ENCODE measurements at regions not wholly inside any gene's neighbourhood (a gene's known extent, or its start where the extent isn't known, plus 50 kb on each side); places are given as distances from the start of the nearest gene placed in this dataset.

DNA sequence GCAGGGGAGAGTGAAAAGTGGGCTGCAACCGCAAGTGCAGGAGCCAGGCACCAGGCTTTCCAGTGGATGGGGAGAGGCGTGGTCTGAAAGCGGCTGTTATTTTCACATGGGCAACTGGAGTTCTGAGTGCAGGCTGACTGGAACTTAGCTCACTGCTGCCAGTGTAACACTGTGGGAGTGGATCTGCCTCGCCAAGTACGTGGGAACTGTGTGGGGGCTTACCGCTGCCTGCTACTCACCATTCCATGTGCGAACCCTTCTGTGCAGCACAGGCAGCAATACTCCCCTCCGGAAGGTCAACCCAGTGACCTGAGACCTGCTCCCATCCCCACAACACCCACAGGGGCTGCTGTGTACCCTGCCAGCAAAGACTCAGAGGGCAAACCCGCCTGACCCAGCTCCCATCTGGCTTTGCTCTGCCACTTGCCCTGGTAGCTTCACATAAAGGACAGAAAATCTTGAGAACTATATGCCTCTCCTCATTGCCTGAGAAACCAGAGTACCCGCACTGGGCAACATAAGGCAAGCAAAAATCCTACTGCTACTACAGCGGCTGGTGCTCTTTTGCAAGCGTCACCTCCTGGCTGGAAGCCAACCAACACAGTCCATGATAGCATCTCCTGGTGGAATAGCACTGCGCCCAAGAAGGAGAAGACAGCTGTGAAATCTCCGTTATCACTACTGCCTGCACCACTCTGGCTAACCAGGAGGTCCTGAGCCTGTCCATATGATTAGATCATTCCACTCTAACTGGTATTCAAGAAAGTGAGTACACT is 54.4 kb upstream of the SIRPG start:
- Histone ChIP-seq H3K9me3 (ENCODE audit: low read depth, low read length) (0 out of 2 replicates have a peak, but pooled peaks cover 4% of the 10 kb centered on the region), H3K27ac (no peak overlapping the region), H3K4me3 (no peak overlapping the region), H3K36me3 (ENCODE audit: insufficient read depth, low read length) (no peaks in the 10 kb centered on the region), H3K9ac (ENCODE audit: insufficient read length) (no peak overlapping the region)
- no peak for DNase-seq (ENCODE audit: low read depth, low spot score)
- TF ChIP-seq FOXP2 (optimal IDR thresholded peaks at IDR 0.05; ENCODE audit: control extremely low read depth, extremely low read length, insufficient read depth): no peak

GRCh38 chr20:1711266-1711665 is 53.7 kb upstream of the SIRPG start:
- TF ChIP-seq POLR2AphosphoS5 (IDR thresholded peaks at IDR 0.05; ENCODE audit: borderline replicate concordance, low read depth, low read length) (no peak), FOXP2 (optimal IDR thresholded peaks at IDR 0.05; ENCODE audit: control extremely low read depth, extremely low read length, insufficient read depth) (no peak), EZH2 (IDR thresholded peaks at IDR 0.05) (no peak)
- no peak overlapping the region for H3K4me3 ChIP-seq
- no peak overlapping the region for H3K27ac ChIP-seq
- H3K9me3 ChIP-seq (ENCODE audit: low read depth, low read length): 0 out of 2 replicates have a peak, but pooled peaks cover 4% of the 10 kb centered on the region
- no peaks in the 10 kb centered on the region for H3K36me3 ChIP-seq (ENCODE audit: insufficient read depth, low read length)
- DNase-seq (ENCODE audit: low read depth, low spot score): no peak
- H3K9ac ChIP-seq (ENCODE audit: insufficient read length): no peak overlapping the region

- no peak for DNase-seq (ENCODE audit: low read depth, low spot score)
- H3K9ac ChIP-seq (ENCODE audit: insufficient read length): no peak overlapping the region
- H3K27ac ChIP-seq: no peak overlapping the region
- 0 out of 2 replicates have a peak, but pooled peaks cover 4% of the 10 kb centered on the region for H3K9me3 ChIP-seq (ENCODE audit: low read depth, low read length)
- no peaks in the 10 kb centered on the region for H3K36me3 ChIP-seq (ENCODE audit: insufficient read depth, low read length)
- TF ChIP-seq FOXP2 (optimal IDR thresholded peaks at IDR 0.05; ENCODE audit: control extremely low read depth, extremely low read length, insufficient read depth): no peak
- no peak for TF ChIP-seq EZH2 (IDR thresholded peaks at IDR 0.05)
- no peak for TF ChIP-seq POLR2AphosphoS5 (IDR thresholded peaks at IDR 0.05; ENCODE audit: borderline replicate concordance, low read depth, low read length)
- H3K4me3 ChIP-seq: no peak overlapping the region
Measured at GRCh38 chr20:1710484-1710883, 52.9 kb upstream of the SIRPG start.

DNA sequence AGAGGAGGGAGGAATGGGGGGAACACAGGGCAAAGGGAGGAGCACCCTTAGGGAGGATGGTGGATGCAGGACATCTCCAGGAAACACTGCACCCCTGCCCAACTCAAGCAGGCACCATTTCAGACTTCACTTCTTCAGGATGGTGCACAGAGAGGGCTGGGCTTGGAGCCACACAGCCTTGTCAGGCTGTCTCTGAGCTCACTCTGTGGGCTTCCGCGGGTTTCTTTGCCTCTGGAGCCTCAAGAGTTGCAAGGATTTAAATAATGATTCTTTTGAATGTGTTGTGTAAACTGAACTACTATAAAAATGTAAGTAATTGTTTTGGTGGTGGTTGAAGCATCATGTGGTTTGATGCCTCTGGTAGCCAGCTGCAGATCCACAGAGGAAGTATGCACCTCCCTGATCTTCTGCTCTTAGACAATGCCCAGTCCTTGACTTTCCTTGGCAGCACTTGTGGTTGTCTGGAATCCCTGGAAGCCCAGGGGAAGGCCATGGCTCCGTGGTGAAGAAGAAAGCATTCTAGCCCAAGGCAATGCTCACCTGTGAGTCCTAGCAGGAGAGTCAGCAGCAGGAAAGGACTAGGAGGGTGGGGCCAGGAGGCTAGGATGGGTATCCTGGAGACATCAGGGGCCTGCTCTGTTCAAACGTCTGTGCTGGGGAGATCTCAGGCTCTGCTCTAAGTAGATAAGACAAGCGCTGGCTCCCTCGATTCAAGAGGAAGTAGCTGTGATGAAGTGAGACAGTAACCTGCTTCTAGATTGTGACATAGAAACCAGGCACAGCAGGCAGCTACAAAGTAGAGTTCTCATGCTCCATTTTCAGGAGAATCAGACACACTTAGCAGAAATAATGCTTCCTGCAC is 50.2 kb upstream of the SIRPG start:
- Histone ChIP-seq H3K36me3 (ENCODE audit: insufficient read depth, low read length) (no peaks in the 10 kb centered on the region), H3K4me3 (no peak overlapping the region), H3K9me3 (ENCODE audit: low read depth, low read length) (no peaks in the 10 kb centered on the region), H3K9ac (ENCODE audit: insufficient read length) (no peak overlapping the region), H3K27ac (no peak overlapping the region)
- no peak for TF ChIP-seq FOXP2 (optimal IDR thresholded peaks at IDR 0.05; ENCODE audit: control extremely low read depth, extremely low read length, insufficient read depth)
- no peak for TF ChIP-seq POLR2AphosphoS5 (IDR thresholded peaks at IDR 0.05; ENCODE audit: borderline replicate concordance, low read depth, low read length)
- no peak for TF ChIP-seq EZH2 (IDR thresholded peaks at IDR 0.05)
- no peak for DNase-seq (ENCODE audit: low read depth, low spot score)

Measured in SK-N-MC (cell line).